ENCODE measurements at regions not wholly inside any gene's neighbourhood (a gene's known extent, or its start where the extent isn't known, plus 50 kb on each side); places are given as distances from the start of the nearest gene placed in this dataset.
"Not testable (repeated sequence)": the region's sequence is repeated elsewhere in the genome, so short reads cannot be mapped to it uniquely, and the experiment has no call there.

DNA sequence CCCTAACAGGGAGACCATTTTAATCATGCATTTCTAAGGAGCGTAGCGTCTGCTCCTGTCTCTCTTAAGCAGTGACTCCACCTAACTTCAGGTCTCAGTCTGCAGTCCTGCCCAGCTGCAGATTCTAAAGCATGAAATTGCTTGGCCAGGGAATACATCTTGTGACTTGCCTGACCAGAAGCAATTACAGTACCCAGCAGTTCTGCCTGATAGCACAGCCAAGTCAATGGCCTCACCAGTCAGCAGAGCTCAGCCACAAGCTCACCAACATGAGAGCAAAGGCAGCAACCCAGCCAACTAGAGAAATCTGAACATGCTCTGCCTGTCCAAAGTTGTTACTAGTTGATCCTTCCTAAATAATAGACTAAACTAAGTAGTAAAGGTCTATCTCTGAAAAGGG lies 2011.9 kb upstream of the PCDH10 start:
- DNase-seq: no peak

DNA sequence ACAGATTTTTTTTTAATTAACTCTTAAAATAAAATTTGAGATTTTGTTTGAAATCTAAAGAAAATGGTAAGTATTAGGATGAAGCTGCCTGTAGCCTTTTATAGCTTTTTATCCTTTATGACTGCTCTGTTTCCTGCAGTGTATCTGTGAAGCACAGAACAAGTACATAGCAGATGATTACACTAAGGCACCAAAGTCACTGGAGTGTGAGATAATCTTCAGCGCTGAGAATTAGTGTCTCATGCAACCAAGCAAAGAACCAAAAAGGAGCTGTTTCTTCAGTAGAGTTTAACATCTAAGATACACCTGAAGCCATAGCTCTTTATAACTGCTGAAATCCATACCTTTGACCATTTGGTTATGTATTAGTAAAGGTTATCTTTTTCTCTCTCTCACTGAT lies 1989.8 kb upstream of the PCDH10 start:
- no peak for DNase-seq

DNA sequence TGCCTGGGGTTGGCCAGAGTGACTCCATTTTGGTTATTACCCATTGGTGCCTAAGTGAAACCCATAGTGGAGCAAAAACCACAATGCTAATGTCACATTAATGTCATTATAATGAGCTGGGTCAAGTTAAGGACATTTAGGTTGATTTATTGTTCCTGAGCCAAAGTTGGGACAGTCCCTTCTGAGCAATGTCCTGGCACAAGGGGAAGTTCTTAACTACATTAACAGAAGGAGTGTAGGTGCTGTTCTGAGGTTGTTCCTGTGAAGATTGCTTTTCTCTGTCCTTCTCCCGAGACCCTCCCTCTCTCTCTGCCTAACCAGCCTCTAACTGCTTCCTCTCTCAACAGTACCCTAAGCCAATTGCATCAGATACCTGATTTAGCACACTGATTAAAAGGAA lies 1956.8 kb upstream of the PCDH10 start:
- no peak for DNase-seq

DNA sequence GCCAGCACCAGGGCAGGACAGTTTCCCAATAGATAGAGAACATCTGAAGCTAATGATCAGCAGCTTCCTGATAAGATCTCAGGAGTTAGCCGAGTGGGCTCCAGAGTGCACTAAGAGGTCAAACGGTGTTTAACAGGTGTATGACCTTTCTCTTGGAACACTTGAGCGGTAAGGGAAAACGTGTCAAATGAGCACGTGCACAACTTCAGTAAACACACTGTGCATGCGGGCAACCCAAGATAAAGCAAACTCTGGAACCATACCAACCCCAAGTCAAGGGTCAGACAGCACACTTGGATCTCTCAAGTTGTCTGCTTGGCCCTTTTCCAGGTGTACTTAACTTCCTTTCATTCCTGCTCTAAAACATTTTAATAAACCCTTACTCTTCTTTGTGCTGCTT lies 1941.5 kb upstream of the PCDH10 start:
- DNase-seq: no peak

DNA sequence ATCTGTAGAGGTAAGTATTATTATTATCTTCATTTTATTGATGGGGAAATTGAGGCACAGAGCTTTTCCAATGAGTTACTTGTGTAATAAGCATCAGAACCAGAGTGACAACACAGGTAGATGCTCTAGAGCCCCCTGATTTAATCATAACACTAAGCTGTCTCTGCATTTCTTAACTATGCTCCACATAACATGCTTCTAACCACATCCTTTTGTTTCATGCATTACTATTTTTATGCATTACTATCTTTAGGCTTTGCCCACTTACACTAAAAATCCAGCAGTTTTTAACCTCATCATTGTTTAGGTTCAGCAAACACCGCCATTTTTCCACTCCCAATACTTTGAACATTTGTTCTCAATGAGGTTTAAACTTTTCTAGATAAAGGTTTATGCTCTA lies 1900.8 kb upstream of the PCDH10 start:
- DNase-seq: no peak

DNA sequence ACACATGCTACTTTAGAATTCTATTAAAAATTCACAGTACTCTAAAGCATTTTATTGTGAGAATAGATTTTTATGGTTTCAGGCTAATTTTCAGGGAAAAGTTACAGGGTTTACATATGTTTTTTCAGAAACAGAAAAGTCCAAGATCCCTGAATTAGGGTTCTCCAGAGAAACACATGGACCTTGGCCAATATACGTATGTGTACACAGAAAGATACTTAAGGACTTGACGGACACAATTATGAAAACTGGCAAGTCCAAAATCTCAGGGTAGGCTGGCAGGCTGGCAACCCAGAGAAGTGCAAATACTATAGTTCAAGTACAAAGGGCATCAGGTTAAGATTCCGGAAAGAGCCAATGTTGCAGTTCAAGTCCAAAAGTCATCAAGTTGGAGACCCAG lies 1897.8 kb upstream of the PCDH10 start:
- no peak for DNase-seq

DNA sequence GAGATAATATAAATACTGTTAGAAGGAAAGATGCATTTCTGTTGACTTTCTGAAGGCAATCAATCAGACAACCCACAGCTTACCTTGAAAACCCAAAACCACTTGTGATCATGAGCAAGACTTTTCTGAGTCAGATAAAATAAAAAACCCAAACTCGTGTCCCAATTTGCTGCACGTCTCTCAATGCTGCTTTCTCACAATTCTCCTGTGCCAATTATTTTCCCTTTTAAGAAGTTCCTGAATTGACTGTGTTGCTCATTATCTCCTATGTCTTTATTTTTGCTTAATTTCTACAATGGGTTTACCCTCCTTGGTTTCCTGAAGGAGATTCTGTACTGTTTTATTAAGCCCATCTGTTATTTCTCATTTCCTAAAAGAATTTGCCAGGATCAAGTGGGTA lies 1891.9 kb upstream of the PCDH10 start:
- DNase-seq: no peak

DNA sequence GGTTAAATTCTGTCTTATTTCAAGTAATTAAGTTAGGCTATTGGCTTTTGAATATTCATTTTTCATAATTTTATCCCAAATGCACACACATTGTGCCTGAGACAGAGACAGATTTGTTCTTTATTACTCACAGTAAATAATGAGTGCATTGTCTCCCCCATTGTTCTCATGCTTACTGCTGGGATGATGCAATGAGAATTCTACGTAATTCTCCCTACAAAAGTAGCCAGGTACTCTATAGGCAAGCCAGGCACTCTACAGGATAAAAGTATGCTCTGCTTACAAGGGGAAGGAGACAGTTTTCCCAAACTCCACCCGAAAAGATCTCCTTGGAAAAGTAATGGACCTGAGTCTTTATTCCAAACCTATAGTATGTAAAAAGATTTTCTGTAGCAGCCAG lies 1890.7 kb upstream of the PCDH10 start:
- DNase-seq: no peak

- DNase-seq: no peak
These were observed 1860.7 kb upstream of the PCDH10 start for GRCh38 chr4:131288441-131288840.

- DNase-seq: no peak
These were observed 1852.9 kb upstream of the PCDH10 start for GRCh38 chr4:131296192-131296591.

GRCh38 chr4:131302108-131302507 lies 1847.0 kb upstream of the PCDH10 start:
- no peak for DNase-seq

GRCh38 chr4:131304686-131305085 lies 1844.4 kb upstream of the PCDH10 start:
- no peak for DNase-seq

DNA sequence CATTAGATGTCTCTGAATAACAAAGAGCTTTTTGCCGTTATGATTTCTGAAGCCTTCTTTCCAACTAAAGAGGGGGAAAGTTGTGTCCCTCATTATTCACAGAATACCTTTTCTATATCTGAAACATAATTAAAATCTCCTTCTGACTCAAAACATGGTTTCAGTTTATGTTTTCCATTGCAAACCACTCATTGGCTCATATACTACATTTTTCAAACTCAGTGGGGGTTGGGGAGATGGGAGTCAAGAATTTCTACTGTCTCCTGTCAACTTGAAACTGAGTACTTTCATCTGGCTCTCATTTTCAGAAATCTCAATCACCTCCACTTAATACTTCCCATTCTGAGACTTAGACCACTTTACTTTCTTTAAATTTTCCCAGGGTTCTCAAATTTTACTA lies 1839.5 kb upstream of the PCDH10 start:
- no peak for DNase-seq

DNA sequence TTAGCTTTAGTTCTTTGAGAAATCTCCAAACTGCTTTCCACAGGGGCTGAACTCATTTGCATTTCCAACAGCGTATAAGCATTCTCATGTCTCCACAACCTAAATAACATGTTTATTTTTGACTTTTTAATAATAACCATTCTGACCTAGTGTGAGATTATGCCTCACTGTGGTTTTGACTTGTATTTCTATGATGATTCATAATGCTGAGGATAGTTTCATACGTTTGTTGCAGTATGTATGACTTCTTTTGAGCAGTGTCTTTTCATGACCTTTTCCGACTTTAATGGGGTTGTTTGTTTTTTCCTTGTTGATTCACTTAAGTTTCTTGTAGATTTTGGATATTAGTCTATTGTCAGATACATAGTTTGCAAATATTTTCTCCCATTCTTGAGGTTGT lies 1833.0 kb upstream of the PCDH10 start:
- DNase-seq: no peak

DNA sequence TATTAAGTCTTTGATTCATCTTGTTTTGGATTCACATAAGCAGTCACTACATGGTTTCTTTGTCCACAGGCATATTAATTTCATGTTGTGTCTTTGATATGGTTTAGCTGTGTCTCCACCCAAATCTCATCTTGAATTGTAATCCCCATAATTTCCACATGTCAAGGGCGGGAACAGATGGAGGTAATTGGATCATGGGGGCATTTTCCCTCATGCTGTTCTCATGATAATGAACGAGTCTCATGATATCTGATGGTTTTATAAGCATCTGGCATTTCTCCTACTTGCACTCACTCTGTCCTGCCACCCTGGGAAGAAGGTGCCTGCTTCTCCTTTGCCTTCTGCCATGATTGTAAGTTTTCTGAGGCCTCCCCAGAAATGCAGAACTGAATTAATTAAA lies 1811.2 kb upstream of the PCDH10 start:
- DNase-seq: no peak

- DNase-seq: no peak
These were observed 1810.0 kb upstream of the PCDH10 start for GRCh38 chr4:131339137-131339536.

DNA sequence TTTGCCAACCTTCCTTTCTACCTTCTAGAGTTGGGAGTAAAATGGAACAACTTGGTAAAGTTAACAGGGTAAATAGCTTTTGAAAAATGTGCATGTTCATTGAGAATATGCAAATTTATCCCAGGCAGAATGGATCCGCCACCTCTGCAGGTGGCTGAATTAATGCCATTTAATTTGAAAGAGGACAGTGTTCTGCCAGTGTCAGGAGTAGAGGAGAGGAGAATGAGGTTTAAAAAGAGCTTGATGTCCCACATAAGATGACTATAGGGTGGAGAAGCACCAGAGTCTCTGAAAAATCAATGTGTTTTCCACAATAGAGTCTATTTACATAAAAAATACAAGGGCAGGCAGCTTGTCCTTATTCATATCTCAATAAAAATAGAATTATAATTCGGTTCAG lies 1804.3 kb upstream of the PCDH10 start:
- no peak for DNase-seq

DNA sequence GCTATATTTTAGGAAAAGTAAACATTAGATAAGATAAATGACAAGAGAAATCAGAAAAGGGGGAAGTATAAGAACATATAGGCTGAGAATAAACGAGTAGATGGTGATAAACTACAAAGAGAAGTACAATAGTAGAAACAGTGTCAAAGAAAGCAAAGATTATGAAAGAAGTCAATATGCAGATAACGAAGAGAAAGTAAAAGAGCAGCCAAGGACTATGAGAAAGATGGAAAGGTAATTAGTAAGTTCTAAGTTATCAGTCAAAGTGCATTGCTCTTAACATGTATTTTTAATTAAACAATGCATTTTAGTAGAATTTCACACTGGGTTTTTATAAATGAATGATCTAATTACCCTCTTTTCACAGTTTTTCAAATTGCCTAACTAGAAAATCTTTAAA lies 1801.3 kb upstream of the PCDH10 start:
- DNase-seq: no peak

GRCh38 chr4:131348263-131348662 lies 1800.8 kb upstream of the PCDH10 start:
- no peak for DNase-seq

GRCh38 chr4:131352371-131352770 lies 1796.7 kb upstream of the PCDH10 start:
- not testable (repeated sequence) for DNase-seq

DNA sequence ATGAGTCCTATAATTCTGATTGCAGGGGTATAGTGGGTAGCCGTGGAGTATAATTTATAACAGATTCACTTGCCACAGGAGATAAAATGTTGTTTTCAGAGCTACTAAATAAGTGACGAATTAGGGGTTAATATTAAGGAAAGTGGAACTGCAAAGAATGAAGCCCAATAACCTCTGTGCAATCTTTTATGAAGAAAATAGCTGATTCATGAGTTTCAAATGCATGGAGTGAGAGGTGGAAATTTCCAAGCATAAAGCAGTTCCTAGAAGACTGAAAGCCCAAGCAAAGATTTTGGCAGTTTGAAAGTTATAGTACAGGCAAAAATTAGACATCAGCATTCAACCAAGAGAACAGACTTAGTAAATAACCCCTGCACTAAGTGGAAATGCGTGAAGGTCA lies 1782.4 kb upstream of the PCDH10 start:
- DNase-seq: no peak

- DNase-seq: no peak
These were observed 1781.7 kb upstream of the PCDH10 start for GRCh38 chr4:131367441-131367840.

DNA sequence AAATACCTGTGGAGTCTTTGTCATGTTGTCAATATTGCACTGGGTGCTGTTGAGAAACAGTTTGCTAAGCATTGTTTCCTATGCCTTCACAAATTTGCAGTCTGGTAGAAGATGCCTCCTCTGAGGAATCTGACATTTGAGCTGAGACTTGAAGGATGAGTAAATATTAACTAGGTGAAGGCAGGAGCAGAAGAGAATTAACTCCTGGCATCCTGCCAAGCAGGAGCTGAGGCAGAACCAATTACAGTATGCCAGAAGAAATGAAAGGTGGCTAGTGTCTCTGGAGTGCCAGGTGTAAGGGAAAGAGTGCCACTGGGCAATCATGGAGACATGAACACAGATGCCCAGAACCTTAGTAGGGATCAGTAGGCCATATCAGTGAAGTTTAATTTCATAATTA lies 1778.2 kb upstream of the PCDH10 start:
- DNase-seq: no peak

- no peak for DNase-seq
These were observed 1768.0 kb upstream of the PCDH10 start for GRCh38 chr4:131381055-131381454.

GRCh38 chr4:131382839-131383238 lies 1766.3 kb upstream of the PCDH10 start:
- DNase-seq: no peak

DNA sequence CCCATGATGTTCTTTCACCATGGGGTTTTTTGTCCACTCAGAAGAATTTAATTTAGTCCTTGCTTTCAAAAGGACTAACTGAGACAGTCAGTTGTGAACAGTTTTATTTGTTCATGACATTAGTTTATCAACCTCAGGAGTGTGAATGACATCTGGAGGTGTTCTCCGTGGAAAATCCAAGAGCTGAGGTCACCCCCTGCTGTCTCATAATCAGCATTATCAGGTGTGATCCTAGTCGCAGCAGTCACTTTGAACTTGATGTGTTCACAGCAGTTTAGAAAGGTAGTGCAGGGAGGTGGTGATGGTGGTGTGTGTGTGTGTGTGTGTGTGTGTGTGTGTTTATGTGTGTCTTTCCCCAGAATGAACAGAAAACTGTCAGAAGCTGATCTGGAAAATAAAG lies 1760.8 kb upstream of the PCDH10 start:
- DNase-seq: no peak

Data from NCI-H1694 treated with DMSO at 0.1 percent for 48 hours (cell line).